Activated T-cell treated with anti-CD3 and anti-CD28 coated beads, Interleukin-2, amount 50 U/mL, for 4 hours (primary cell): ENCODE measurements at regions not wholly inside any gene's neighbourhood (a gene's known extent, or its start where the extent isn't known, plus 50 kb on each side); places are given as distances from the start of the nearest gene placed in this dataset.
"Not testable (repeated sequence)": the region's sequence is repeated elsewhere in the genome, so short reads cannot be mapped to it uniquely, and the experiment has no call there.

ENCODE experiments used
- ATAC-seq, 2 donors: fragments of 200-7000 bp; cut with Tn5 transposase; one replicate each; pipeline ENCODE4 v1.10.0; 2021
- DNase-seq: peaks from one replicate; pipeline ENCODE4 v3.0.0-alpha.2; 2020
- H3K27me3 Mint-ChIP-seq: one replicate; pipeline ENCODE4 v1.8.0; 2021; ENCODE audit warnings: low read depth, mixed read lengths
- H3K36me3 Mint-ChIP-seq: one replicate; pipeline ENCODE4 v1.8.0; 2022; ENCODE audit warnings: mixed read lengths; ENCODE audit not compliant: insufficient read depth
- H3K4me1 Mint-ChIP-seq: one replicate; pipeline ENCODE4 v1.8.0; 2021; ENCODE audit warnings: low read depth, mixed read lengths
- H3K4me3 Mint-ChIP-seq: one replicate; pipeline ENCODE4 v1.8.0; 2021; ENCODE audit warnings: mild to moderate bottlenecking, moderate library complexity, mixed read lengths
- H3K9me3 Mint-ChIP-seq: one replicate; pipeline ENCODE4 v1.8.0; 2021; ENCODE audit warnings: mixed read lengths

GRCh38 chr6:66057034-66057433, 350.0 kb upstream of the EYS start:
- DNase-seq (no peak), ATAC-seq (no peak)
- Mint-ChIP-seq H3K9me3 (peaks cover 15% of the 10 kb centered on the region), H3K27me3 (no peaks in the 10 kb centered on the region), H3K4me1 (no peaks in the 10 kb centered on the region), H3K4me3 (no peak overlapping the region), H3K36me3 (no peaks in the 10 kb centered on the region)

GRCh38 chr6:66054967-66055366, 347.9 kb upstream of the EYS start:
- no peaks in the 10 kb centered on the region for H3K36me3 Mint-ChIP-seq
- no peaks in the 10 kb centered on the region for H3K27me3 Mint-ChIP-seq
- peaks cover 15% of the 10 kb centered on the region for H3K9me3 Mint-ChIP-seq
- ATAC-seq, result no peak
- no peaks in the 10 kb centered on the region for H3K4me1 Mint-ChIP-seq
- no peak overlapping the region for H3K4me3 Mint-ChIP-seq
- no peak for DNase-seq

GRCh38 chr6:66051812-66052211, 344.8 kb upstream of the EYS start:
- DNase-seq, result no peak
- Mint-ChIP-seq H3K4me1 (no peaks in the 10 kb centered on the region), H3K27me3 (no peaks in the 10 kb centered on the region), H3K9me3 (peaks cover 12% of the 10 kb centered on the region), H3K4me3 (no peak overlapping the region), H3K36me3 (no peaks in the 10 kb centered on the region)
- no peak for ATAC-seq

- Mint-ChIP-seq H3K4me1 (no peaks in the 10 kb centered on the region), H3K4me3 (no peak overlapping the region), H3K9me3 (peaks cover 15% of the 10 kb centered on the region), H3K27me3 (no peaks in the 10 kb centered on the region), H3K36me3 (no peaks in the 10 kb centered on the region)
- ATAC-seq (no peak), DNase-seq (no peak)
Measured at GRCh38 chr6:66048684-66049474, 341.9 kb upstream of the EYS start.

- H3K27me3 Mint-ChIP-seq, result no peaks in the 10 kb centered on the region
- no peak for ATAC-seq
- H3K36me3 Mint-ChIP-seq, result no peaks in the 10 kb centered on the region
- peaks cover 9% of the 10 kb centered on the region for H3K9me3 Mint-ChIP-seq
- no peak for DNase-seq
- H3K4me1 Mint-ChIP-seq, result no peaks in the 10 kb centered on the region
- H3K4me3 Mint-ChIP-seq, result no peak overlapping the region
Measured at GRCh38 chr6:66032626-66033025, 325.6 kb upstream of the EYS start.

- no peaks in the 10 kb centered on the region for H3K27me3 Mint-ChIP-seq
- peaks cover 12% of the 10 kb centered on the region for H3K9me3 Mint-ChIP-seq
- no peak for DNase-seq
- no peak overlapping the region for H3K4me3 Mint-ChIP-seq
- H3K4me1 Mint-ChIP-seq, result no peaks in the 10 kb centered on the region
- ATAC-seq, result no peak
- no peaks in the 10 kb centered on the region for H3K36me3 Mint-ChIP-seq
Measured at GRCh38 chr6:66029391-66029790, 322.4 kb upstream of the EYS start.

GRCh38 chr6:65999288-65999791, 292.3 kb upstream of the EYS start:
- ATAC-seq (no peak), DNase-seq (no peak)
- no peaks in the 10 kb centered on the region for H3K36me3 Mint-ChIP-seq
- H3K9me3 Mint-ChIP-seq, result no peaks in the 10 kb centered on the region
- no peaks in the 10 kb centered on the region for H3K27me3 Mint-ChIP-seq
- H3K4me1 Mint-ChIP-seq, result no peaks in the 10 kb centered on the region
- no peak overlapping the region for H3K4me3 Mint-ChIP-seq

GRCh38 chr6:65998544-65998943, 291.5 kb upstream of the EYS start:
- no peak for DNase-seq
- ATAC-seq, result no peak

GRCh38 chr6:65997539-65997938, 290.5 kb upstream of the EYS start:
- H3K4me3 Mint-ChIP-seq, result no peak overlapping the region
- H3K9me3 Mint-ChIP-seq, result no peaks in the 10 kb centered on the region
- no peaks in the 10 kb centered on the region for H3K27me3 Mint-ChIP-seq
- no peak for ATAC-seq
- DNase-seq, result no peak
- H3K4me1 Mint-ChIP-seq, result no peaks in the 10 kb centered on the region
- no peaks in the 10 kb centered on the region for H3K36me3 Mint-ChIP-seq

More at GRCh38 chr6:65998544-65998943, 291.5 kb upstream of the EYS start:
- Mint-ChIP-seq H3K27me3 (no peaks in the 10 kb centered on the region), H3K4me3 (no peak overlapping the region), H3K9me3 (no peaks in the 10 kb centered on the region), H3K36me3 (no peaks in the 10 kb centered on the region), H3K4me1 (no peaks in the 10 kb centered on the region)

GRCh38 chr6:65996096-65996495, 289.1 kb upstream of the EYS start:
- Mint-ChIP-seq H3K27me3 (no peaks in the 10 kb centered on the region), H3K4me1 (no peaks in the 10 kb centered on the region), H3K9me3 (no peaks in the 10 kb centered on the region), H3K4me3 (no peak overlapping the region), H3K36me3 (no peaks in the 10 kb centered on the region)
- ATAC-seq (no peak), DNase-seq (no peak)

- H3K4me3 Mint-ChIP-seq, result no peak overlapping the region
- DNase-seq (no peak), ATAC-seq (no peak)
- H3K9me3 Mint-ChIP-seq, result peaks cover 12% of the 10 kb centered on the region
- no peaks in the 10 kb centered on the region for H3K4me1 Mint-ChIP-seq
- H3K27me3 Mint-ChIP-seq, result no peaks in the 10 kb centered on the region
- no peaks in the 10 kb centered on the region for H3K36me3 Mint-ChIP-seq
Measured at GRCh38 chr6:65989676-65990075, 282.6 kb upstream of the EYS start.

GRCh38 chr6:65988006-65988405, 281.0 kb upstream of the EYS start:
- Mint-ChIP-seq H3K27me3 (no peaks in the 10 kb centered on the region), H3K4me1 (no peaks in the 10 kb centered on the region), H3K9me3 (peaks cover 12% of the 10 kb centered on the region), H3K4me3 (no peak overlapping the region), H3K36me3 (no peaks in the 10 kb centered on the region)
- DNase-seq, result no peak
- no peak for ATAC-seq

- Mint-ChIP-seq H3K27me3 (no peaks in the 10 kb centered on the region), H3K36me3 (no peaks in the 10 kb centered on the region), H3K4me1 (no peaks in the 10 kb centered on the region), H3K4me3 (no peak overlapping the region), H3K9me3 (peaks cover 21% of the 10 kb centered on the region)
- ATAC-seq (no peak), DNase-seq (no peak)
Measured at GRCh38 chr6:65984089-65984488, 277.1 kb upstream of the EYS start.

- Mint-ChIP-seq H3K4me1 (no peaks in the 10 kb centered on the region), H3K36me3 (no peaks in the 10 kb centered on the region), H3K27me3 (no peaks in the 10 kb centered on the region), H3K4me3 (no peak overlapping the region), H3K9me3 (peaks cover 21% of the 10 kb centered on the region)
- no peak for ATAC-seq
- no peak for DNase-seq
Measured at GRCh38 chr6:65979120-65979519, 272.1 kb upstream of the EYS start.

GRCh38 chr6:65971252-65971651, 264.2 kb upstream of the EYS start:
- DNase-seq, H3K36me3 Mint-ChIP-seq, H3K4me1 Mint-ChIP-seq, H3K4me3 Mint-ChIP-seq, ATAC-seq, H3K27me3 Mint-ChIP-seq, H3K9me3 Mint-ChIP-seq: not testable (repeated sequence)
